GDM1 (cell line): ENCODE measurements at regions not wholly inside any gene's neighbourhood (a gene's known extent, or its start where the extent isn't known, plus 50 kb on each side); places are given as distances from the start of the nearest gene placed in this dataset.

Experiments used
- DNase-seq: peaks from one replicate; lab custom pipeline; 2025; lab: John Stamatoyannopoulos, UW

GRCh38 chr3:187954873-187955586, 198.9 kb upstream of the LPP start:
- no peak for DNase-seq

GRCh38 chr3:187955587-187955952, 198.4 kb upstream of the LPP start:
- DNase-seq: no peak

GRCh38 chr3:187957165-187957581, 196.8 kb upstream of the LPP start:
- DNase-seq: no peak

GRCh38 chr3:187957582-187957981, 196.4 kb upstream of the LPP start:
- DNase-seq: no peak

GRCh38 chr3:187958432-187959003, 195.4 kb upstream of the LPP start:
- DNase-seq: peak; percentile 69

GRCh38 chr3:187960820-187961219, 193.1 kb upstream of the LPP start:
- DNase-seq: no peak

- DNase-seq: no peak
These were observed 192.6 kb upstream of the LPP start for GRCh38 chr3:187961366-187961765.

GRCh38 chr3:187963003-187963676, 190.8 kb upstream of the LPP start:
- DNase-seq: no peak

GRCh38 chr3:187963677-187964385, 190.1 kb upstream of the LPP start:
- no peak for DNase-seq

GRCh38 chr3:187964760-187965159, 189.2 kb upstream of the LPP start:
- DNase-seq: no peak

GRCh38 chr3:187966096-187966495, 187.9 kb upstream of the LPP start:
- DNase-seq: no peak

GRCh38 chr3:187966636-187967406, 187.1 kb upstream of the LPP start:
- DNase-seq: no peak

- no peak for DNase-seq
These were observed 186.0 kb upstream of the LPP start for GRCh38 chr3:187967993-187968392.

GRCh38 chr3:187968883-187969580, 184.9 kb upstream of the LPP start:
- DNase-seq: no peak

GRCh38 chr3:187969581-187969950, 184.4 kb upstream of the LPP start:
- DNase-seq: no peak

- no peak for DNase-seq
These were observed 183.9 kb upstream of the LPP start for GRCh38 chr3:187970106-187970505.

- no peak for DNase-seq
These were observed 182.3 kb upstream of the LPP start for GRCh38 chr3:187971629-187972028.

- no peak for DNase-seq
These were observed 181.5 kb upstream of the LPP start for GRCh38 chr3:187972454-187972853.

GRCh38 chr3:187973977-187974870, 179.7 kb upstream of the LPP start:
- no peak for DNase-seq

GRCh38 chr3:187974871-187975271, 179.1 kb upstream of the LPP start:
- no peak for DNase-seq
